H9 (cell line): ENCODE measurements at regions not wholly inside any gene's neighbourhood (a gene's known extent, or its start where the extent isn't known, plus 50 kb on each side); places are given as distances from the start of the nearest gene placed in this dataset.

ENCODE experiments used
- DNase-seq: peaks from one replicate; pipeline ENCODE4 v3.0.0-alpha.2; 2017
- H2AFZ ChIP-seq: one replicate; pipeline ENCODE4 v1.6.1; 2013; ENCODE audit warnings: mild to moderate bottlenecking, low read length, control low read depth, moderate library complexity
- H2AK5ac ChIP-seq: 2 replicates; pipeline ENCODE4 v1.6.1; 2013; ENCODE audit warnings: low read length, control low read depth, mixed read lengths; ENCODE audit not compliant: insufficient read length
- H2BK120ac ChIP-seq: one replicate; pipeline ENCODE4 v1.6.1; 2013; ENCODE audit warnings: low read depth, mild to moderate bottlenecking, low read length, control low read depth, inconsistent platforms; ENCODE audit not compliant: poor library complexity, severe bottlenecking
- H2BK12ac ChIP-seq: 2 replicates; pipeline ENCODE4 v1.6.1; 2013; ENCODE audit warnings: low read length, control low read depth, mixed read lengths, low read depth; ENCODE audit not compliant: insufficient read length
- H2BK15ac ChIP-seq: 2 replicates; pipeline ENCODE4 v1.6.1; 2013; ENCODE audit warnings: low read depth, low read length, control low read depth
- H2BK20ac ChIP-seq: one replicate; pipeline ENCODE4 v1.6.1; 2013; ENCODE audit warnings: low read depth, mild to moderate bottlenecking, low read length, control low read depth, inconsistent platforms; ENCODE audit not compliant: poor library complexity, severe bottlenecking
- H2BK5ac ChIP-seq: 2 replicates; pipeline ENCODE4 v1.6.1; 2013; ENCODE audit warnings: low read length, control low read depth, mixed read lengths; ENCODE audit not compliant: insufficient read length
- H3K14ac ChIP-seq: 2 replicates; pipeline ENCODE4 v1.6.1; 2013; ENCODE audit warnings: low read length, control low read depth; ENCODE audit not compliant: insufficient read depth
- H3K18ac ChIP-seq: 2 replicates; pipeline ENCODE4 v1.6.1; 2013; ENCODE audit warnings: low read depth, mild to moderate bottlenecking, mixed read lengths, low read length, control low read depth; ENCODE audit not compliant: insufficient read length
- H3K23ac ChIP-seq: 2 replicates; pipeline ENCODE4 v1.6.1; 2013; ENCODE audit warnings: low read length, control low read depth, mixed read lengths, low read depth; ENCODE audit not compliant: insufficient read length
- H3K23me2 ChIP-seq: 2 replicates; pipeline ENCODE4 v1.6.1; 2013; ENCODE audit warnings: low read depth, mild to moderate bottlenecking, mixed read lengths, low read length, control low read depth; ENCODE audit not compliant: insufficient read length, poor library complexity, severe bottlenecking
- H3K27ac ChIP-seq: 2 replicates; pipeline ENCODE4 v1.5.1; 2013; ENCODE audit warnings: low read length, control low read depth, mixed read lengths, low read depth; ENCODE audit not compliant: insufficient read length
- H3K27me3 ChIP-seq: 2 replicates; pipeline ENCODE4 v1.6.1; 2013; ENCODE audit warnings: low read length, control low read depth, inconsistent platforms; ENCODE audit not compliant: insufficient read depth
- H3K4ac ChIP-seq: 2 replicates; pipeline ENCODE4 v1.6.1; 2013; ENCODE audit warnings: low read depth, mild to moderate bottlenecking, control low read depth, inconsistent platforms, low read length, moderate library complexity
- H3K4me1 ChIP-seq: 2 replicates; pipeline ENCODE4 v1.6.1; 2013; ENCODE audit warnings: low read length, control low read depth, inconsistent platforms; ENCODE audit not compliant: insufficient read depth
- H3K4me2 ChIP-seq: 2 replicates; pipeline ENCODE4 v1.6.1; 2013; ENCODE audit warnings: low read length, control low read depth, mixed read lengths; ENCODE audit not compliant: insufficient read length, insufficient read depth
- H3K56ac ChIP-seq: 2 replicates; pipeline ENCODE4 v1.6.1; 2013; ENCODE audit warnings: low read depth, mild to moderate bottlenecking, mixed read lengths, low read length, control low read depth; ENCODE audit not compliant: insufficient read length
- H3K79me1 ChIP-seq: 2 replicates; pipeline ENCODE4 v1.6.1; 2013; ENCODE audit warnings: low read depth, mild to moderate bottlenecking, moderate library complexity, low read length, control low read depth, inconsistent platforms; ENCODE audit not compliant: insufficient read depth, poor library complexity, severe bottlenecking
- H3K79me2 ChIP-seq: 2 replicates; pipeline ENCODE4 v1.6.1; 2013; ENCODE audit warnings: low read length, control low read depth, inconsistent platforms; ENCODE audit not compliant: insufficient read depth
- H3K9ac ChIP-seq: 2 replicates; pipeline ENCODE4 v1.6.1; 2013; ENCODE audit warnings: low read length, control low read depth, mixed read lengths; ENCODE audit not compliant: insufficient read length; ENCODE audit errors: extremely low read depth
- H3K9me3 ChIP-seq: one replicate; pipeline ENCODE4 v1.6.1; 2013; ENCODE audit warnings: low read depth, low read length, inconsistent platforms; ENCODE audit not compliant: control insufficient read depth
- H3T11ph ChIP-seq: one replicate; pipeline ENCODE4 v1.6.1; 2013; ENCODE audit warnings: mild to moderate bottlenecking, low read length, control low read depth, inconsistent platforms
- H4K20me1 ChIP-seq: one replicate; pipeline ENCODE4 v1.6.1; 2013; ENCODE audit not compliant: control insufficient read depth, insufficient read length, insufficient read depth
- H4K5ac ChIP-seq: 2 replicates; pipeline ENCODE4 v1.6.1; 2013; ENCODE audit warnings: low read depth, mild to moderate bottlenecking, mixed read lengths, low read length, control low read depth; ENCODE audit not compliant: insufficient read length
- H4K8ac ChIP-seq: replicated peaks from 2 replicates; pipeline ENCODE4 v1.6.1; 2013; ENCODE audit warnings: low read length, control low read depth, mixed read lengths, low read depth; ENCODE audit not compliant: insufficient read length
- H4K91ac ChIP-seq: 2 replicates; pipeline ENCODE4 v1.6.1; 2013; ENCODE audit warnings: low read depth, mild to moderate bottlenecking, moderate library complexity, mixed read lengths, low read length, control low read depth; ENCODE audit not compliant: insufficient read length
- H3K27ac Mint-ChIP-seq, 3 experiments: 2 replicates in 2 of 3; 3 replicates in 1 of 3; pipeline ENCODE4 v1.8.0; 2020 to 2021; ENCODE audit warnings: mixed read lengths in 3 of 3, mild to moderate bottlenecking in 1 of 3, moderate library complexity in 1 of 3
- H3K27me3 Mint-ChIP-seq: 2 replicates; pipeline ENCODE4 v1.8.0; 2021; ENCODE audit warnings: low read depth, mild to moderate bottlenecking, moderate library complexity, mixed read lengths
- H3K36me3 Mint-ChIP-seq, 3 experiments: 2 replicates in 2 of 3; 3 replicates in 1 of 3; pipeline ENCODE4 v1.8.0; 2020 to 2021; ENCODE audit warnings: low read depth in 3 of 3, mixed read lengths in 3 of 3; ENCODE audit not compliant: insufficient read depth in 1 of 3
- H3K4me1 Mint-ChIP-seq, 2 experiments: 2 replicates each; pipeline ENCODE4 v1.8.0; 2020; ENCODE audit warnings: mixed read lengths in 2 of 2
- H3K4me3 Mint-ChIP-seq, 2 experiments: 2 replicates in 1 of 2; 3 replicates in 1 of 2; pipeline ENCODE4 v1.8.0; 2020 to 2021; ENCODE audit warnings: mild to moderate bottlenecking in 2 of 2, mixed read lengths in 2 of 2, moderate library complexity in 1 of 2
- H3K9me3 Mint-ChIP-seq, 2 experiments: 2 replicates in 1 of 2; 3 replicates in 1 of 2; pipeline ENCODE4 v1.8.0; 2020; ENCODE audit warnings: mild to moderate bottlenecking in 2 of 2, mixed read lengths in 2 of 2, moderate library complexity in 1 of 2
- CTCF ChIP-seq: fragments of 200-600 bp; sonication (generic); conservative IDR thresholded peaks from 3 replicates; pipeline ENCODE4 v1.8.0; 2021; ENCODE audit warnings: antibody characterized with exemption, mild to moderate bottlenecking
- WGBS: extraction: QIAGEN DNeasy Blood & Tissue Kit; methylation state at CpG from one replicate; pipeline ENCODE4 v1.1.7; 2013; ENCODE audit warnings: missing lambda C conversion rate, low lambda C conversion rate, mixed read lengths; ENCODE audit not compliant: insufficient read length; ENCODE audit errors: extremely low coverage; 5-methylcytosine and 5-hydroxymethylcytosine counted together

GRCh38 chr22:48553119-48553518 lies 1274.6 kb downstream of the BRD1 start:
- peak overlapping the region in 1 of 3 experiments; percentile 6; a peak in 2 of 7 replicates for H3K27ac Mint-ChIP-seq
- no CpG with 5 or more reads among the region's 11 CpGs for WGBS
- Histone ChIP-seq H3K9ac (no peak overlapping the region), H3K18ac (no peak overlapping the region), H2AFZ (no peak overlapping the region), H2BK15ac (no peak overlapping the region), H3K4ac (no peak overlapping the region), H2BK5ac (no peak overlapping the region), H2AK5ac (no peak overlapping the region), H4K8ac (no peak overlapping the region), H4K5ac (no peak overlapping the region), H2BK12ac (no peak overlapping the region), H3T11ph (no peak overlapping the region), H4K20me1 (no peaks in the 10 kb centered on the region), H3K27me3 (no peaks in the 10 kb centered on the region), H3K23me2 (no peaks in the 10 kb centered on the region), H3K4me2 (no peak overlapping the region), H4K91ac (no peak overlapping the region), H2BK120ac (no peak overlapping the region), H3K14ac (no peak overlapping the region), H3K23ac (no peak overlapping the region), H3K79me1 (peaks cover 3% of the 10 kb centered on the region), H3K27ac (no peak overlapping the region), H2BK20ac (no peak overlapping the region), H3K56ac (no peak overlapping the region), H3K9me3 (no peaks in the 10 kb centered on the region), H3K79me2 (no peaks in the 10 kb centered on the region), H3K4me1 (no peaks in the 10 kb centered on the region)
- H3K4me1 Mint-ChIP-seq: peaks cover 7 to 14% of the 10 kb centered on the region in 2 experiments
- no peaks in the 10 kb centered on the region; the same call in 1 of the 2 replicates for H3K27me3 Mint-ChIP-seq
- no peak for TF ChIP-seq CTCF
- H3K4me3 Mint-ChIP-seq: no peak overlapping the region
- DNase-seq: no peak
- no peaks in the 10 kb centered on the region for H3K9me3 Mint-ChIP-seq
- H3K36me3 Mint-ChIP-seq: no peaks in the 10 kb centered on the region
